ENCODE measurements at regions not wholly inside any gene's neighbourhood (a gene's known extent, or its start where the extent isn't known, plus 50 kb on each side); places are given as distances from the start of the nearest gene placed in this dataset.

GRCh38 chr12:115335048-115335447, 651.1 kb upstream of the TBX3 start:
- Mint-ChIP-seq H3K27ac (no peak overlapping the region), H3K4me3 (no peak overlapping the region), H3K27me3 (ENCODE audit: low read depth, poor library complexity) (peaks cover 21% of the 10 kb centered on the region), H3K4me1 (peaks cover 41% of the 10 kb centered on the region), H3K36me3 (ENCODE audit: low read depth) (no peaks in the 10 kb centered on the region), H3K9me3 (peaks cover under 1% of the 10 kb centered on the region)
- DNase-seq, result no peak
- TF ChIP-seq CTCF (IDR thresholded peaks at IDR 0.05), result no peak

- no peak overlapping the region for H3K4me3 Mint-ChIP-seq
- TF ChIP-seq CTCF (IDR thresholded peaks at IDR 0.05), result no peak
- H3K27ac Mint-ChIP-seq, result no peak overlapping the region
- peaks cover 12% of the 10 kb centered on the region for H3K9me3 Mint-ChIP-seq
- peaks cover 21% of the 10 kb centered on the region for H3K27me3 Mint-ChIP-seq (ENCODE audit: low read depth, poor library complexity)
- peaks cover 34% of the 10 kb centered on the region for H3K4me1 Mint-ChIP-seq
- DNase-seq, result no peak
- no peaks in the 10 kb centered on the region for H3K36me3 Mint-ChIP-seq (ENCODE audit: low read depth)
Observed at GRCh38 chr12:115332945-115333344, 649.0 kb upstream of the TBX3 start.

GRCh38 chr12:115325858-115326257, 641.9 kb upstream of the TBX3 start:
- Mint-ChIP-seq H3K27ac (no peak overlapping the region), H3K36me3 (ENCODE audit: low read depth) (peaks cover 4% of the 10 kb centered on the region), H3K9me3 (peaks cover 12% of the 10 kb centered on the region), H3K27me3 (ENCODE audit: low read depth, poor library complexity) (peaks cover 8% of the 10 kb centered on the region), H3K4me3 (no peak overlapping the region), H3K4me1 (peaks cover 12% of the 10 kb centered on the region)
- TF ChIP-seq CTCF (IDR thresholded peaks at IDR 0.05), result no peak
- DNase-seq, result no peak

- DNase-seq, result no peak
- H3K4me1 Mint-ChIP-seq, result peaks cover 20% of the 10 kb centered on the region
- peaks cover 4% of the 10 kb centered on the region for H3K36me3 Mint-ChIP-seq (ENCODE audit: low read depth)
- no peak overlapping the region for H3K27ac Mint-ChIP-seq
- no peak overlapping the region for H3K4me3 Mint-ChIP-seq
- H3K9me3 Mint-ChIP-seq, result peaks cover 12% of the 10 kb centered on the region
- H3K27me3 Mint-ChIP-seq (ENCODE audit: low read depth, poor library complexity), result peaks cover 8% of the 10 kb centered on the region
- no peak for TF ChIP-seq CTCF (IDR thresholded peaks at IDR 0.05)
Observed at GRCh38 chr12:115324949-115325593, 641.1 kb upstream of the TBX3 start.

GRCh38 chr12:115323223-115323905, 639.4 kb upstream of the TBX3 start:
- H3K27ac Mint-ChIP-seq, result no peak overlapping the region
- no peaks in the 10 kb centered on the region for H3K9me3 Mint-ChIP-seq
- peaks cover 9% of the 10 kb centered on the region for H3K27me3 Mint-ChIP-seq (ENCODE audit: low read depth, poor library complexity)
- no peak for TF ChIP-seq CTCF (IDR thresholded peaks at IDR 0.05)
- H3K4me1 Mint-ChIP-seq, result peaks cover 28% of the 10 kb centered on the region
- no peak overlapping the region for H3K4me3 Mint-ChIP-seq
- DNase-seq, result no peak
- peaks cover 4% of the 10 kb centered on the region for H3K36me3 Mint-ChIP-seq (ENCODE audit: low read depth)

GRCh38 chr12:115322275-115322674, 638.3 kb upstream of the TBX3 start:
- no peak for TF ChIP-seq CTCF (IDR thresholded peaks at IDR 0.05)
- Mint-ChIP-seq H3K4me3 (no peak overlapping the region), H3K27ac (no peak overlapping the region), H3K36me3 (ENCODE audit: low read depth) (peaks cover 4% of the 10 kb centered on the region), H3K27me3 (ENCODE audit: low read depth, poor library complexity) (peaks cover 13% of the 10 kb centered on the region), H3K4me1 (peaks cover 28% of the 10 kb centered on the region), H3K9me3 (no peaks in the 10 kb centered on the region)
- no peak for DNase-seq

Measured in nephron progenitor cell (in vitro differentiated cells).